OCI-LY3 (cell line): ENCODE measurements at regions not wholly inside any gene's neighbourhood (a gene's known extent, or its start where the extent isn't known, plus 50 kb on each side); places are given as distances from the start of the nearest gene placed in this dataset.

Experiments used
- CTCF ChIP-seq: fragments of 200-600, 300-600 bp; sonication (generic); IDR thresholded peaks from 2 replicates; pipeline ENCODE4 v1.5.1; 2014; ENCODE audit warnings: antibody characterized with exemption, low read length, low read depth
- EZH2phosphoT487 ChIP-seq: fragments of 200-600 bp; shearing (Covaris generic); IDR thresholded peaks from 2 replicates; pipeline ENCODE4 v1.6.1; 2018; ENCODE audit warnings: antibody characterized with exemption, mixed run types, low read depth

GRCh38 chr5:163696579-163696887, 191.1 kb downstream of the MAT2B start:
- TF ChIP-seq EZH2phosphoT487 (no peak), CTCF (no peak)
